RKO (cell line): ENCODE measurements at regions not wholly inside any gene's neighbourhood (a gene's known extent, or its start where the extent isn't known, plus 50 kb on each side); places are given as distances from the start of the nearest gene placed in this dataset.
"Not testable (repeated sequence)": the region's sequence is repeated elsewhere in the genome, so short reads cannot be mapped to it uniquely, and the experiment has no call there.

ENCODE experiments used
- DNase-seq: peaks from one replicate; pipeline ENCODE4 v3.0.0-alpha.2; 2016; ENCODE audit warnings: low spot score

DNA sequence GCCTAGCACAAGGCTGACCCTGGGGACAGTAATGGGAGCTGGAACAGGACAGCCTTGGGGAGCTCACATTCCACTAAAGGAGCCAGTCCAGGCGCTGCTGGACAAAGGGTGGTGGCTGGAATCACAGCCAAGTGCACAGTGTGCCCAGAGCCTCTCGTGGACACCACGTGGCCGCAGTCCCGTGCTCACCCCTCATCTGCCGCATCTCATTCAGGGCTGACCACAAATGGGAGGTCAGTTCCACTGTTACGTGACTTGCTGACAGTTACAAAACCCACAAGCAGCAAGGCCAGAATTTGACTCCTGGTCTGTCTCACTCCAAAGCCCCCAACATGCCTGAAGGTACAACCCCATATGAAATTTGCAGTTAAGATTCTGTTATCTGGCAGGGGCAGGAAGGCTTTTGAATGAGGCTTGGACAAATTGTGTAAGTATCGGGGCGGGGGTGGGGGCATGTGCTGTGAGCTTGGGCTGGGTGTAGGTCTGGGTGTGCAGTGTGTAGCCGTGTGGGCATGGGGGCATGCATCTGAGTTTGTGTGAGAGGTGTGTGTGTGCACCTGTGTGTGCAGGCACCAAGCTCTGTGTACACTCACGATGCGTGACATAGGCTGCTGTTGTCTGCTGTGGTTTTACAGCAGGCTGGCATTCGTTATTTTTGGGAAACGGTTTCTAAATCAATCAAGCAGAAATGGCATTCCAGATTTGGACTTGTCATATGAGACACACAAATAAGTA, 301.7 kb downstream of the BRD1 start:
- DNase-seq: no peak

DNA sequence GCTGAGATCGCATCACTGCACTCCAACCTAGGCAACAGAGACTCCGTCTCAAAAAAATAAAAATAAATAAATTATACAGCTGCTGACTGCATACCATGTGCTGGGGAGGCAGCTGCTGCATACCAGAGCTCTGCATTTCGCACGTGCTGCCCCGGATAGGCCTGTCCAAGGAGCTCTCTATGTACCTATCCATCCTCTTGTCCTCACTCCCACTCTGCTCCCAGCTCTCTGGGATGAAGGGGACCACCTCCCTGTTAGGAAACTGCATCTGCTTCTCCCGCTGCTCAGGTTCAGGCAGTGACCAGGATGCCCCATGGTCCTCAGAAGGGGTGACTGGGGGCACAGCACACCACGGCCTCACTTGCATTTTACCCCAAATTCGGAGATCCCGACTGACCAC, 302.3 kb downstream of the BRD1 start:
- no peak for DNase-seq

DNA sequence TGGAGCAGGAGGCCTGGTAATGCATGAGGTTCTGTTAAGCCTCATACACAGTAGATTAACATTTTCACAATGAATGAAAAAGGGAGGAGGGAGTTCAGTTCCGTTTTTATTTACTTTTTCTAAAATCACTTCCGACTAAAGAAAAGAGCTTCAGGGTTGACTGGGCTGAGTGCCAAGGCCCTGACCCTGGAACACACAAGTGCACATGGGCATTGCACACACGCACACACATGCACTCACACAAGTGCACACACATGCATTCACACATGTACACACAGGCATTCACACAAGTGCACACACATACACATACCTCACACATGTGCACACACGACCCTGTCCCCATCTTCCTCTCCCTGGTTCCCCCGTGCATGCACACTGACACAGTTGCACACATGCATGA, 303.3 kb downstream of the BRD1 start:
- DNase-seq: no peak

DNA sequence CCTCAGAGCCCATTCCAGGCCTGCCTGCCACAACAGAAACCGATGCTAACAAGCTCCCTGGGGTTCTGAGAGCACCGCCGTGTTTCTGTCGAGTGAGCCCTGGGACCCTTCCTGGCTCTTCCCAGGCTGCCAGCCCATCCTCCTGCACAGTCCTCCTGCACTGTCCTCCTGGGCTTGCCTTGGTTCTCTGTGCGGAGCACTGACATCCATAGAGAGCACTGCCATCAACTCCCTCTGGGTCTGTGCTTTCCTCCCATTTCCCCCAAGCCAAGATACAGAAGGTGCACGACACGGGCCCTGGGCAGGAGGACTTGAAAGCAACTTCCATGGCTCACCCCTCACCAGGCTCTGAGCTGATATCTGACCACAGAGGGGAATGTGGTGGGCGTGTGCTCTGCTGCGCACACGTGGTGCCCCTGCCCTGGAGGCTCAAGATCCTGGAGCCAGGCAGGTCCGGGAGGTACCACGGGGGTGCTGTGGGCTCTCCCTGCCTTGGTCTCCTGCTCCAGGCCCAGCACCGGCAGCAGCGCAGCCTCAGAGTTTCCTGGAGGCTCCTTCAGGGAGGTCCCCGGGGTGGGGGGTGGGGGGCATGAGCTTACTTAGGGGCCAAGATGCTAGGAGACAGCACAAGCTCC, 304.2 kb downstream of the BRD1 start:
- no peak for DNase-seq

DNA sequence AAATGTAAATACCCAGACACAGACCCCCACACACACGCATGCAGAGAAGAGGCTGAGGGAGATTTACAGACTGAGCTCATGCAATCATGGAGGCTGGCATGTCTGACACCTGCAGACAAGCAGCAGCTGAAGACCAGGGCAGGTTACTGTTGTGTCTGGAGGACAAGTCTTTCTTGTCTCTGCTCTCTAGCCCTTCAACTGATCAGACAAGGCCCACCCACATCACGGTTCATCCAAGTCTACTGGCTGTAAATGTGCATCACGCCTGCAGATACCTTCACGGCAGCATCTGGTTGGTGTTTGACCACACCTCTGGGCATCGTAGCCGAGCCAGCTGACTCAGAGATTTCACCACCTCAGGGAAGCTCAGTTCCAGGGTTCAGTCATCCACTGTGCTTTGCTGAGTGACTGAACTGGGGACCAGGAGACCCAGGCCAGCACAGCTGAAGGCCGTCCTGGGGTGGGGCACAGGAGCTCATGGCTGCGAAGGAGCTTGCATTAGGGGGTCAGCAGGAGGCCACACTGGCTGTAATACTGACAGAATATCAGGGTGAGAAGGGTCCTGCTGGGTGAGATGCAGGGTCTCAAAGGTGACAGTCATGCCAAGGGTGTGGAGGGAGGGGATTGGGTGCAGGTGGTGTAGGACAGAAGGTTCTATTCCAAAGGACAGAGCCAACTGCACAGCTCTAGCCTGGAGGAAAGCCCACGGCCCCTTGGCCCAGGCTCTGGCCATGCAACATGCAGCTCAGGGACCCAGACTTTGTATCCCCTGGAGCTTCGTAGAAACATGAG, 304.9 kb downstream of the BRD1 start:
- DNase-seq: no peak

DNA sequence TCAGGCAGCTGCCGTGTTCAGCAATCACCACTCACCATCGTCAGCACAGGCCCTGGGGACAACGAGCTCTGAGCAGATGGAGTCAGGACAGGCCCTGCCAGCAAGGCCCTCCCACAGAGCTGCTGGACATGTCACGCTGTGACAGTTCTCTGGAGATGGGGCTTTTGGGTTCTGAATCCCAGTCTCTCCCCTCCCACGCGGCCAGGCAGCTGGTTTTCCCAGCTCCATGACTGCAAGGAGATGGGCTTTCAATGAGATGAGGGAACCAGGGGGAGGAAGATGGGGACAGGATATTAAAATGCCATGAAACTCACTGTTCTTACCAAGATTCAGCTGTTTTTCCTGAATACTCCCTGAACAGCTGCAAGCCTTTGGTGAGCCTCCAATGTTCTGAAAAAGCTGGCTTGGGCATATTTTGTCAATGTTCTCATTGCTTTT, 305.9 kb downstream of the BRD1 start:
- DNase-seq: no peak

DNA sequence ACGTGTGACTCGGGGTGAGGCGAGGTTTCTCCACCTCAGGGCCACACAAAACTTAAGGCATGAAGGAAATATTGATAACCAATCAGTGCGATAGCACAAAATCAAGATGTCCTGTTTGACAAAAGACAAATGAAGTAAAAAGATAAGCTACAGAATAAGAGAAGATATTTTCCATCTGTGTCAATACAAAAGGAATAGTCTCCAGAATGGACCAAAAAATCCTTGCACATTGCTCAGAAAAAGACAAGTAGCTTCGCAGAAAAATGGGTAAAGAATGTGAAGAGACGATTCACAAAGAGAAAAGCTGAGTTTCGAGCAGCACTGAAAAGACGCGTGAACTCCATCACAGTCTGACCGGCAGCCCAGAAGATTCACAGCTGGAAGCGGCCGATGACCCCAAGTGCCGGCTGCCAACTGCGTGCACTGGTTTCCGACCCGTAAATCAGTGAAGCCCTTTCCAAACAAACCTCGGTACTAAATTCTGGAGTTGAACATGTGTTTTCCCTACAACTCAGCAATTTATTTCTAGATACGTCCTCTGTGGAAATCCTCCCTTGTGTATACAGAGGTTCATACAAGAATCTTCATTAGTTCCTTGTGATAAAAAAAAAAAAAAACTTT, 308.4 kb downstream of the BRD1 start:
- DNase-seq: no peak

DNA sequence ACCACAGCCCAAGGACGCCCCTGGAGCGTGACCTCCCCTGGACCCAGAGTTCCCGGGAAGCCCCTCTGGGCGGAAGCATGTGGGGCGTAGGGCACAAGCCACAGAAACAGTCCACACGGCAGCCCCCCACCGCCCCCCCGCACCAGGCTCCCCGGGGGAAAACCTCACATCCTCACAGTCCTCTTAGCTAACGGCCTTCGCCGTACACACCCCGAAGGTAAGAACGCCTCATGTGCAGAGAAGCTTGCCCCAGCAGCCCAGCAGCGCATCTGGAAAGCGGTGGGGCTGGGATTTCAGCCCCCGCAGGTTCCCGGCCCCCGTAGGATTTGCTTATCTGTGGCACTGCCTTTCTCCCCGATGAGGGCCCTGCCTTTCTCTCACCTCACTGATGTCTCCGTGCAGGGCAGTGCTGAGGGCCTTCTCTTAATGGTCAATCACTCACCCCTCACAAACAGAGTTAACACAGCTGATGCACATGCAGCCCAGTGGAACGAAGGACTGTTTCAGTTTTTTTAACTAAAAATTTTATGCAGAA, 309.2 kb downstream of the BRD1 start:
- no peak for DNase-seq

DNA sequence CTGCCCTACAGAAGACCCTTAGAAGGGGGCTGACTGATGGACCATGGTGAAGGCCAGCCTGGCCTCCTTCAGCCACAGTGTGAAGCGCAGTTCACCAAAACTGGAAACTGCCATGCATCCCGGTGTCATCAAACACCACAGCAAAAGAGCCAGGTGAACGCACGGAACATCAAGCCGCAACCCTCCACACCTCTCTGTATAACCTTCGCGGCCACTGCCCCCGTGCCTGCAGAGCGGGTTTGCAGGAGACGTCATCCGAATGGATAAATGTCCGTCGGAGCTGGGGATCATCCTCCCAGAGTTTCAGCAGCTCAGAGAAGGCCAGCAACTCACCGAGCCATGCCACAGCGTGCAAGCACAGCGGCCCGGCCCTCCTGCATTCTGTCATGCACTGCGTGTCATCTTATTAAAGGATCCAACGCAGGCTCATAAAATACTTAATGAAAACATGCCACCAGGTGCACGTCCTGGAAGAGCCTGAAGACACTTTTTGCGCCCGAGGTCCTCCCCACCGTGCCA, 309.9 kb downstream of the BRD1 start:
- no peak for DNase-seq

DNA sequence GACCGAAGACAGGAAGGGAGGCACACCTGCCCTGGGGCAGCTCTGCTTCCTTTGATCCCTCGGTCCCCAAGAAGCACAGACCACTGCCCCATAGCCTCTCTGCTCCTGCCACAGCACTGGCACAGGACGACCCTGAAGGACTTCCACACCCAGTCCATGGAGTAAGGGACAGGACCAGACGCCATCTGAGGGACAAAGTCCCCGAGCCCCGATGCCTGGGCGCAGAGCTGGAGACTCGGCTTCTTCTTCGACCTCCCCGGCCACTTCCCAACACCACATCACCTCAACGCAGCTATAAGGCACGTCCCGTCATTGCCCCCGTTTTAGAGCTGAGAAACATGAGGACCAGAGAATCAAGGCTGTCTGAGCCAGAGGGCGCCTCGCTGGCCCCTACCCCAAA, 310.5 kb downstream of the BRD1 start:
- no peak for DNase-seq

DNA sequence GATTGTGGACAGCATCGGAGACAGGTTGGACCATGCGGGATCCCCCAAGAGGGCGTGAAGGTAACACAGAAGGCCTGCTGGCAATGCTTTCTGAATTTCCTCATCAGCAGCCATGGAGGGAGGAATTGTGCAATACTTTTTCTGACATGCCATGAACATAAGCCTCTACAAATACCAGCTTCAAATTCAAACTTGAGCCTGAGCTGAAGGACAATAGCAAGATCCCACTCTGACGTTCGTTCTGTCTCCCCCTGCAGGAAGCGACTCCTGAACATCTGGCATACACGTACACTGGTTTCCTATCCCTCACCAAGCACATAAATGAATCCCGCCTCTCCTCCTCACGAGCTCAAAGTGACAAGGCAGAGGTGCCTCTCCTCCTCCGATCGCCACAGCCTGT, 312.2 kb downstream of the BRD1 start:
- DNase-seq: peak; percentile 14

DNA sequence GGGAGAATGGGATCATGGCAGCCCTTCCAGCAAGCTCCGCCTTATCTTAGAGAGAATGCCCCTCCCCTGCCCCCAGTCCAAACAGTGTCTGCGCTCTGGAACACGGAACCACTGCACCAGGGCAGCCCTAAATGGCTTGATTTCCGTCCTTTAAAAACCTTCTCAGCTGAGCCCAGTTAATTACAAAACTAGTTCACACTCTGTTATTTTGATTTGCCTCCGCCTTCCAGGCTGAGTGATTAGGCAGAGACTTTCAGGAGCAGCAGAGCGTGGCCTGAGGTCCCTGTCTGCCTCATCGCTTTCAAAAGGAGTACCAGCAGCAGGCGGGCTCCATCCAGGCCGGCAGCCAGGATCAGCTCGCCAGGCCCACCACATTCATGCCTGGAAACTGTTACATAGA, 313.0 kb downstream of the BRD1 start:
- no peak for DNase-seq

DNA sequence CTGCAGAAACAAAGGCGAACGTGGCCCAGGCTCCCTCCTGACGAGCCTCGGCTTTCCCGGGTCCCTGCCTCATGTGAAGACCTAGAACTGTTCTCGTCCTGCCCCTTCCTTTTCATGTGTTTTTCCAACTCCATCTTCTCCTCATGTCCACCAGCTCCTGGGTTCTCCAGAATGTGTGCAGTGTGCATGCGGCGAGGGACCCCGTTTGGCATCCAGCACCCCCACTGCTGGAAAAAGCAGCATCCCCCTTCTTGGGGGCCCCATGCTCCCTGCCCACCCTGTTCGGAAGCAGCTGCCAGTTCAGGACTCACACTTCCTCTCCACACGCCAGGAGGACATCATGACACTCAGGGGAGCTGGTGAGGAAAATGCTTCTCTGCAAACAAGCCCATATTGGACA, 313.5 kb downstream of the BRD1 start:
- no peak for DNase-seq

DNA sequence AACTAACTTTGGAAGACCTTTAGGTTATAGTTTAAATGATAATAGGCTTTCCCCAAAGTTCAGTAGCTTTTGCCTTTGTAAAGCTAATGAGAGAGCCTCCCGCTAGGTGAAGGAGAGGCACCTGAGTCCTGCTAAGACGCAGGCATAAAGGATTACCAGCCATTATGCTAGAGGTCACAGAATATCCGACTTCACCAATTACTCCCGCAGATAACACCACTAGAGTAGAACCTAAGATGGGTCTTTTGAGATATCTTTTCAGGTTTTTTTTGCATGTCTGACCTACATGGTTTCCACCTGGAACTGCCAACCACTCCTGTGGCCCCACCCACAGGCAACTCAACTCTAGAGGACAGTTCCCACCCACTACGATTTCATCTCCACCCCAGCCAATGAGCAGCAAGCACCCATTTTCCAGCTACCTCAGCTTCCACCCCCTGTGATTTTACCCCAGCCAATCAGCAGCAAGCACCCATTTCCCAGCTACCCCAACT, 314.3 kb downstream of the BRD1 start:
- DNase-seq: no peak

DNA sequence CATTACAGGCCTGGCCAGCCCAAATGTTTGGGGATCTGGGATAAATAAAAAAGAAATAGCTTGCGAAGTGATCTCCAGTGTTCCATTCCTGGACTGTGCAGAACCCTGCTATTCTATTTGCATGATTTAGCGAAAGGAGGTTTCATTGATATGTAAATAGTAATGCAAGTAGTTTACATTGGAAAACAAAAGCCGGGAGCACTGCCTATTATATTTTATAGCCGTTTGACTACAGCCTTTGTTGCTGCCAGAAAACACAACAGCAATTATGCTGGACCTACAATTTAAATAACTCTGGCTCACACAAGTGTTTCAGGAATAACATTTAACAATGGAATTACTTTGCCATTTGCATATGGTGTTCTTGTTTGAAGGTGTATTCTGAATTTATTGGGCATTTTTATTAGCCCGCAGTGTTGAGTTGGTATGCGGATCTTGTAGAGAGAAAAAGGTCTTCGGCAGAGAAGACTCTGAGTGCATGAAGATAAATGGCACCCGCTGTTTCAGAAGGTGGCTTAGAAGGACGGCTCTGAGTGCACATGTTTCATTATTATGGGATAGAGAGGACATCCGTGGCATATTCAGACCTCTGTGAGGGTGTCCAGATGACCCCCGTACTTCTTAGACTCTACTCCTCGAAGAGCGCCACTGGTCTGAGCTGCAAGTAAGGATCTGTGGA, 315.0 kb downstream of the BRD1 start:
- no peak for DNase-seq

DNA sequence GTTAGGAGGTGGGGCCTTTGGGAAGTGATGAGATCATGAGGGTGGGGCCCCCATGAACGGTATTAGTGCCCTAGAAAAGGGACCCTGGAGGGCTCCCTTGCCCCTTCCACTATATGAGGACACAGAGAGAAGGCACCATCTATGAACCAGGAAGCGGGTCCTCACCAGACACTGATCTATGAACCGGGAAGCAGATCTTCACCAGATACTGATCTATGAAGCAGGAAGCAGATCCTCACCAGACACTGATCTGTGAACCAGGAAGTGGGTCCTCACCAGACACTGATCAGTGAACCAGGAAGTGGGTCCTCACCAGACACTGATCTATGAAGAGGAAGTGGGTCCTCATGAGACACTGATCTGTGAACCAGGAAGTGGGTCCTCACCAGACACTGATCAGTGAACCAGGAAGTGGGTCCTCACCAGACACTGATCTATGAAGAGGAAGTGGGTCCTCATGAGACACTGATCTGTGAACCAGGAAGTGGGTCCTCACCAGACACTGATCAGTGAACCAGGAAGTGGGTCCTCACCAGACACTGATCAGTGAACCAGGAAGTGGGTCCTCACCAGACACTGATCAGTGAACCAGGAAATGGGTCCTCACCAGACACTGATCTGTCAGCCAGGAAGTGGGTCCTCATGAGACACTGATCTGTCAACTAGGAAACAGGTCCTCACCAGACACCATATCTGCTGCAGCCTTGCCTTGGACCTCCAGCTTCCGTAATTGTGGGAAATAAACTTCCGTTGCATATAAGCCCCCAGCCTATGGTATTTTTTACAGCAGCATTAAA, 316.1 kb downstream of the BRD1 start:
- DNase-seq: not testable (repeated sequence)

DNA sequence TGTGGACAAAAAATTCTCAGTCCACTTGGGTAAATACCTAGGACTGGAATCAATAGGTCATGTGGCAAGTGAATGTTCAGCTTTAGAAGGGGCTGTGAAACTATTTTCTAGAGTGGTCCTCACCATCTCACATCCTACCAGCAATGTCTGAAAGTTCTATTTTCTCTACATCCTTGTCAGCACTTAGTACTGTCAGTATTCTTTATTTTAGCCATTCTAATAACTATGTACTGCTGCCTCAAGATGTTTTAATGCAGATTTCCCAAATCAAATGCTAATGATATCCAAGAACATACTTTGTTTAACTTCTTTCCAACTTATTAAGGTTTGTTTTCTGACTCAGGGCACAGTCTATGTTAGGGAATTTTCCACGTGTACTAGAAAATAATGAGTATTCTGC, 317.0 kb downstream of the BRD1 start:
- no peak for DNase-seq

DNA sequence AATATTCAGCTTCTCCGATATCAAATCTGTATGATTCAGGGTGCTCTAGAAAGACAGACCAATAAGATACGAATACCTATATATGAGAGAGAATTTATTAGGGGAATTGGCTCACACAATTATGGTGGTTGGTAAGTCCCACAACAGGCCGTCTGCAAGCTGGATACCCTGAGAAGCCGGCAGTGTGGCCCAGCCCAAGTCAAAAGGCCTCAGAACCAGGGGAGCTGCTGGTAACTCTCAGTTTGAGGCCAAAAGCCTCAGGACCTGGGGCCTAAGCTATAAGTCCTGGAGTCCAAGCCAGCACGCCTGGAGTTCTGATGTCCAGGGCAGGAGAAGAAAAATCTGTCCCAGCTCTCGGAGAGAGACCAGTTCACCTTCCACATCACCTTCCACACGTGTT, 318.7 kb downstream of the BRD1 start:
- DNase-seq: no peak

DNA sequence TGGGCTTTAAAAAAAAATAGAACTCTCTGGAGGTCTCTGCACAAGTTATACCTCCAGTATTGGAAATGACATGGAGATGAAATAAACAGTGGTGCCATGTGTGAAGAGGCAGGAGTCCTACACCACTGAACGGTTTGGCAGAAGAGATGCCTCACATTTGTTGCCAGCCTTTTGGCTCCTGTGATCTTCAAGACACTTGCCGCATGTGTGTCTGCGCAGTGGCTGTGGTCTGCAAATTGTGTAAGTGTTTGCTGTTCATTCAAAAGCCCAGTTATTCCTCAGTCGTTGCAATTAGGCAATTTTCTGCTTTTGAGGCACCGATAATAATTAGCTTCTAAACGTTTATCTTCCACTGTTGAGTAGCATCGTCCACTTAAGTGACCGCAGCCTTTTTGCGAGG, 319.1 kb downstream of the BRD1 start:
- no peak for DNase-seq

DNA sequence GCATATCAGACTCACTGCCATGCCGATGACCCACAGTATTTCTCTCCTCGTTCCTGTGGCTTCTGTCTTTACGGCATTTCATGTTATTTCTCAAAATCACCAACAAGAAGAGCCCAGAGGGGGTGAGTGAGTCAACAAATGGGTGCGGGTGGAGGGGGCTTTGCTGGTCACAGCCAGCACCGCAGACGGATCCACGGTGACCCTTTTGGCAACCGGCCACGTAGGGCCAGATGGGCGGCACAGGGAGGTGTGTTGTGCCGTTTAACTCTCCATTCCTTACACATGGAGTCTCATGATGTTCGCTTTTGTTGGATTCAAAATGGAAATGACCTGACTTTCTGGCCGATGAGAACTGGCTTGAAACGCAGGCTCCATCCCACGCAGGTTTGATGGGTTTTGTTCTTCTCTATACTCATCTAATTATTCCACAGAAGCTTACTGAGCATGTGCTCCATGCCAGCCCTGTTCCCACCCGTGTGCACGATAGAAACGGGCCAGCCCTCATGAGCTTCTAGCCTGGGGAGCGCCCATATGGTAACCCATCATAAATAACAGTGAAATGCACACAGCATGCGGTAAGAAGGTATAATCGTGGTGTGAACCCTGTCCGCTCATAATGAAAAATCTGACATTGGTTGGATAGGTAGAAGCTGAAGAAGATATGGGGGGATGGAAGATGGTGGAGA, 319.9 kb downstream of the BRD1 start:
- no peak for DNase-seq
